ENCODE measurements at regions not wholly inside any gene's neighbourhood (a gene's known extent, or its start where the extent isn't known, plus 50 kb on each side); places are given as distances from the start of the nearest gene placed in this dataset.
A peak's percentile ranks its signal among the peaks of the same experiment; 100 is the strongest.

DNA sequence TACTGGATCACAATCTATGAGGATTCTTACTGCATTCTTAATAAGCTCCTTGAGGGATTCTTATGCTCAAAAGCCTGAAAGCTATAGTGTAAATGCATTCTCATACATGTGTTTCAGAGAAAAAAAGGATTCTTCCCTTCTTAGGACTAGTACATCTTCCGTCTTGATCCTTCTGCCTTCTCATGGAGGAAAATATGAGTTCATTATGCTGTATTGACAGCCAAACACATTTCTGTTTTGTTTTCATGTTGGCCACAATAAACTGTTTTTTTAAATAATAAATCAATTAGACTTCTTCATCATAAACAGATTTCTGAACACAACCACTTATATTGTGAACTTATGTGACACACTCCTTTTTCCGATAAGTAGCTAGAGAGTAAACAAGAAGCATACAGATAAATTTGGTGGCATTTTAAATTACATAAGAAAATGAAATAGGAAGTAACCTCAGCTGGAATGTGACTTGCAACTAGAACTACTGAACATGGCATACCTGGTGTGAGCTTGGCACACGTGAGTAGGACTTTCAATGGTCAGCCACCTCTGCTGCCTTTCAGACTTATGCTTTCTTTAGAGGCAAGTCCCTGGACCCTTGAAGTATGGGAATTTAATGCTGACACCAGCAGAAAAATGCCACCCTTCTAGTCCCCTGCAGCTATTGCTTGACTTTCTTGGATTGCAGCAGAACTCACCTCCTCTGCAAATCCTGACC is 350.4 kb downstream of the BCKDHB start:
- intact Hi-C loops (cut with micrococcal nuclease; ENCODE audit: unreplicated experiment) = loop anchor here (10.0 kb wide), 1 partner anchor 242 kb away; no protein-coding TSS in a partner anchor
- Mint-ChIP-seq H3K27me3 (ENCODE audit: unreplicated experiment) (no peaks in the 10 kb centered on the region), H3K4me3 (ENCODE audit: low read depth, unreplicated experiment) (no peak overlapping the region), H3K9me3 (ENCODE audit: low read depth, unreplicated experiment) (no peaks in the 10 kb centered on the region), H3K36me3 (ENCODE audit: insufficient read depth, unreplicated experiment) (no peaks in the 10 kb centered on the region), H3K27ac (ENCODE audit: unreplicated experiment) (no peak overlapping the region), H3K4me1 (ENCODE audit: low read depth, unreplicated experiment) (peaks cover 33% of the 10 kb centered on the region)
- CTCF ChIA-PET = interaction anchor here (0.6 to 1.0 kb wide), 2 partner anchors 18 to 118 kb away, joined by 3 to 4 read pairs; no protein-coding TSS in a partner anchor
- no TSS peak for BruUV-seq (replicated peaks)
- TF ChIP-seq, protein P1, sequence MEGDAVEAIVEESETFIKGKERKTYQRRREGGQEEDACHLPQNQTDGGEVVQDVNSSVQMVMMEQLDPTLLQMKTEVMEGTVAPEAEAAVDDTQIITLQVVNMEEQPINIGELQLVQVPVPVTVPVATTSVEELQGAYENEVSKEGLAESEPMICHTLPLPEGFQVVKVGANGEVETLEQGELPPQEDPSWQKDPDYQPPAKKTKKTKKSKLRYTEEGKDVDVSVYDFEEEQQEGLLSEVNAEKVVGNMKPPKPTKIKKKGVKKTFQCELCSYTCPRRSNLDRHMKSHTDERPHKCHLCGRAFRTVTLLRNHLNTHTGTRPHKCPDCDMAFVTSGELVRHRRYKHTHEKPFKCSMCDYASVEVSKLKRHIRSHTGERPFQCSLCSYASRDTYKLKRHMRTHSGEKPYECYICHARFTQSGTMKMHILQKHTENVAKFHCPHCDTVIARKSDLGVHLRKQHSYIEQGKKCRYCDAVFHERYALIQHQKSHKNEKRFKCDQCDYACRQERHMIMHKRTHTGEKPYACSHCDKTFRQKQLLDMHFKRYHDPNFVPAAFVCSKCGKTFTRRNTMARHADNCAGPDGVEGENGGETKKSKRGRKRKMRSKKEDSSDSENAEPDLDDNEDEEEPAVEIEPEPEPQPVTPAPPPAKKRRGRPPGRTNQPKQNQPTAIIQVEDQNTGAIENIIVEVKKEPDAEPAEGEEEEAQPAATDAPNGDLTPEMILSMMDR (IDR thresholded peaks at IDR 0.05; ENCODE audit: unreplicated experiment) = no peak
- DNase-seq = no peak

DNA sequence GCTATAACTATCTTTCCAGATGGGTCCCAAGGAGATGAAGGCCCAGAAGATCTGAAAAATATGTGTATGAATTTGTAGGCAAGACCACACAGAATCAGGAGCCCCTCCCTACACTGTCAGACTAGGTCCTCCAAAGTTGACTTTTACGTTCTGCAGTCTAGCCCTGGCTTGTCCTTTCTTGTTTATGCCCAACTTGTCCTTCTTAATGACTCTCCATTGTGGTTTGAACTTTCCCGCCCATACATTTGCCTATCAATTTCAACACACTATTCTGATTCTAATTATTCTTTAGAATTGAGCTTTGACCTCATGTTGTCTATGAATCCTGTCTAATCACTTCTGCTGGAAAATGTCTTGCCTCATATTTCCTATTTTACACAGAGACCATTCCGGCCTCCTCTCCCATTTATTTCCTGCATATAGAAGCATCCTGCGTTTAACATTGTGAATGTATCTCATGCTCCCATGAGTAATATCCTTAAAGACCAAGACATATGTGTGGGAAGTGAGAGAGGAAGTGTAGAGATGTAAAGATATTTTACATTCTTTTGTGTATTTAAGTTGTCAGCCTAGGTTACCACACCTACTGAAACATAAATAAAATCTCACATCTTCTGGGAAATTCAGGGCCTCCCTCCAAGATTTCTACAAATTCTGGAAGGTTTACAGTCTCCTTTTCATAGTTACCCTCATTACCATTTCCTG is 348.3 kb downstream of the BCKDHB start:
- no TSS peak for BruUV-seq (replicated peaks)
- H3K27me3 Mint-ChIP-seq (ENCODE audit: unreplicated experiment) = no peaks in the 10 kb centered on the region
- intact Hi-C loops (cut with micrococcal nuclease; ENCODE audit: unreplicated experiment) = loop anchor here (10.0 kb wide), 1 partner anchor 240 kb away; no protein-coding TSS in a partner anchor
- no peak for DNase-seq
- H3K4me3 Mint-ChIP-seq (ENCODE audit: low read depth, unreplicated experiment) = no peak overlapping the region
- TF ChIP-seq, protein P1 (IDR thresholded peaks at IDR 0.05; ENCODE audit: unreplicated experiment) = no peak
- H3K36me3 Mint-ChIP-seq (ENCODE audit: insufficient read depth, unreplicated experiment) = no peaks in the 10 kb centered on the region
- H3K4me1 Mint-ChIP-seq (ENCODE audit: low read depth, unreplicated experiment) = peaks cover 33% of the 10 kb centered on the region
- CTCF ChIA-PET = interaction anchor here (0.9 kb wide), 1 partner anchor 9 kb away, joined by 3 read pairs; no protein-coding TSS in a partner anchor
- no peak overlapping the region for H3K27ac Mint-ChIP-seq (ENCODE audit: unreplicated experiment)
- H3K9me3 Mint-ChIP-seq (ENCODE audit: low read depth, unreplicated experiment) = no peaks in the 10 kb centered on the region

DNA sequence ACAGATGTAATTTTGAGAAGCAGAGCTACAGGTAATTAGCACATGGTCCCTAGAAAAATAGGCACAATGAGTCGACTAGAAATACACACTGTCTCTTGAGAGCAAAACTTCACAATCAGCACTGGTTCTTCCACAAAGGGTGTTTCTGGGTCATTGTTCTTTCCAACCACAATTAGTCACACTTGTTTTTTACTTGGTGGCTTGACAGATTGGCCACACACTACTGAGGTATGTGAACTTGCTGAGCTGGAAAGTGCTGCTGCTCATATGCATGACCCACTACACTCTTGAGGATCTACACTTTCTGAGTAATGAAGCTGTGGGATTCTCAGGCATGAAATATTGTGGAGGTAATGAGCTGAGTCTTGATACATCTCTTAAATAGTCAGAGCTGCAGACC is 347.7 kb downstream of the BCKDHB start:
- no peak overlapping the region for H3K4me3 Mint-ChIP-seq (ENCODE audit: low read depth, unreplicated experiment)
- no peaks in the 10 kb centered on the region for H3K9me3 Mint-ChIP-seq (ENCODE audit: low read depth, unreplicated experiment)
- intact Hi-C loops (cut with micrococcal nuclease; ENCODE audit: unreplicated experiment) = loop anchor here (10.0 kb wide), 1 partner anchor 239 kb away; no protein-coding TSS in a partner anchor
- DNase-seq = peak; percentile 29
- H3K4me1 Mint-ChIP-seq (ENCODE audit: low read depth, unreplicated experiment) = peaks cover 33% of the 10 kb centered on the region
- H3K27ac Mint-ChIP-seq (ENCODE audit: unreplicated experiment) = no peak overlapping the region
- CTCF ChIA-PET = interaction anchor here (0.9 kb wide), 1 partner anchor 8 kb away, joined by 3 read pairs; no protein-coding TSS in a partner anchor
- no TSS peak for BruUV-seq (replicated peaks)
- H3K36me3 Mint-ChIP-seq (ENCODE audit: insufficient read depth, unreplicated experiment) = no peaks in the 10 kb centered on the region
- TF ChIP-seq, protein P1 (IDR thresholded peaks at IDR 0.05; ENCODE audit: unreplicated experiment) = no peak
- no peaks in the 10 kb centered on the region for H3K27me3 Mint-ChIP-seq (ENCODE audit: unreplicated experiment)

DNA sequence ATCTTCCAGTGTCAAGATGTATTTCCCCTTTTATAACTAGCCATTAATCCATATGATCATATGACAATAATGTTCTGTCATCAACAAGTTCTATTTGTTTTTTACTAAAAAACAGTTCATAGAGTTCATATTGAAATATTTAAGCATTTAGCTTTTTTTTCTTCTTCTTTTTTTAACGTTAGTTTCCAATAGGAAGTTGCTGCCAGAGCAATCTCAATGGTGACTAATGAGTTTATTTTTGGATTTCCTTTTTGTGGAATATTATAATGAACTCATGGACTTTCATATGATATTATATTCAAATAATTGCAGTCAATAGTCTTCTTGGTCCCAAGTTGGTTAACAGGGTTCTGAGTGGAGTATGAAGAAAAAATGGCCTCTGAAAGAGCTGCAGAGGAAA is 343.3 kb downstream of the BCKDHB start:
- H3K9me3 Mint-ChIP-seq (ENCODE audit: low read depth, unreplicated experiment) = peaks cover 6% of the 10 kb centered on the region
- TF ChIP-seq, protein P1 (IDR thresholded peaks at IDR 0.05; ENCODE audit: unreplicated experiment) = no peak
- DNase-seq = no peak
- H3K27ac Mint-ChIP-seq (ENCODE audit: unreplicated experiment) = no peak overlapping the region
- CTCF ChIA-PET = no interaction called here
- H3K36me3 Mint-ChIP-seq (ENCODE audit: insufficient read depth, unreplicated experiment) = no peaks in the 10 kb centered on the region
- H3K27me3 Mint-ChIP-seq (ENCODE audit: unreplicated experiment) = no peaks in the 10 kb centered on the region
- intact Hi-C loops (cut with micrococcal nuclease; ENCODE audit: unreplicated experiment) = loop anchor here (10.0 kb wide), 1 partner anchor 235 kb away; no protein-coding TSS in a partner anchor
- peaks cover 14% of the 10 kb centered on the region for H3K4me1 Mint-ChIP-seq (ENCODE audit: low read depth, unreplicated experiment)
- H3K4me3 Mint-ChIP-seq (ENCODE audit: low read depth, unreplicated experiment) = no peak overlapping the region
- BruUV-seq (replicated peaks) = no TSS peak

Measured in Calu3 (cell line).